BLaER1 (cell line): ENCODE measurements at regions not wholly inside any gene's neighbourhood (a gene's known extent, or its start where the extent isn't known, plus 50 kb on each side); places are given as distances from the start of the nearest gene placed in this dataset.

Experiments
- H3K27ac ChIP-seq: shearing (Covaris generic); formaldehyde crosslinking; 2 replicates; pipeline ENCODE4 v1.8.1; 2022
- H3K27me3 ChIP-seq: shearing (Covaris generic); formaldehyde crosslinking; 2 replicates; pipeline ENCODE4 v1.8.1; 2022
- H3K36me3 ChIP-seq: shearing (Covaris generic); formaldehyde crosslinking; 2 replicates; pipeline ENCODE4 v1.8.1; 2022
- H3K4me1 ChIP-seq: shearing (Covaris generic); formaldehyde crosslinking; 2 replicates; pipeline ENCODE4 v1.8.1; 2022
- H3K4me2 ChIP-seq: shearing (Covaris generic); formaldehyde crosslinking; 2 replicates; pipeline ENCODE4 v1.8.1; 2022
- H3K4me3 ChIP-seq: shearing (Covaris generic); formaldehyde crosslinking; 2 replicates; pipeline ENCODE4 v1.8.1; 2022
- H3K9ac ChIP-seq: shearing (Covaris generic); formaldehyde crosslinking; 2 replicates; pipeline ENCODE4 v1.8.1; 2022
- H3K9me3 ChIP-seq: shearing (Covaris generic); formaldehyde crosslinking; 2 replicates; pipeline ENCODE4 v1.8.1; 2022
- H4K20me1 ChIP-seq: shearing (Covaris generic); formaldehyde crosslinking; 2 replicates; pipeline ENCODE4 v1.8.1; 2022
- Cebpa-rat ChIP-seq: shearing (Covaris generic); IDR thresholded peaks from 2 replicates; pipeline ENCODE4 v1.8.1; 2022

- peaks cover 14% of the 10 kb centered on the region; the same call in 1 of the 2 replicates for H3K9me3 ChIP-seq
- no peak overlapping the region for H3K4me2 ChIP-seq
- no peak overlapping the region for H3K9ac ChIP-seq
- no peak overlapping the region for H3K4me3 ChIP-seq
- H3K4me1 ChIP-seq = peaks cover 4% of the 10 kb centered on the region; the same call in 1 of the 2 replicates
- H3K36me3 ChIP-seq = no peaks in the 10 kb centered on the region
- H3K27me3 ChIP-seq = no peaks in the 10 kb centered on the region
- H4K20me1 ChIP-seq = no peaks in the 10 kb centered on the region
- TF ChIP-seq Cebpa-rat = no peak
- no peak overlapping the region for H3K27ac ChIP-seq
Observed at GRCh38 chr13:22055259-22055658, 384.4 kb downstream of the FGF9 start.

- H3K4me3 ChIP-seq = no peak overlapping the region
- H3K9ac ChIP-seq = no peak overlapping the region
- H3K9me3 ChIP-seq = no peaks in the 10 kb centered on the region; the same call in 1 of the 2 replicates
- H3K36me3 ChIP-seq = no peaks in the 10 kb centered on the region
- no peak overlapping the region for H3K27ac ChIP-seq
- H4K20me1 ChIP-seq = no peaks in the 10 kb centered on the region
- no peaks in the 10 kb centered on the region for H3K27me3 ChIP-seq
- no peak overlapping the region for H3K4me2 ChIP-seq
- no peak for TF ChIP-seq Cebpa-rat
- peaks cover 44% of the 10 kb centered on the region for H3K4me1 ChIP-seq
Observed at GRCh38 chr13:22060187-22060586, 389.3 kb downstream of the FGF9 start.

DNA sequence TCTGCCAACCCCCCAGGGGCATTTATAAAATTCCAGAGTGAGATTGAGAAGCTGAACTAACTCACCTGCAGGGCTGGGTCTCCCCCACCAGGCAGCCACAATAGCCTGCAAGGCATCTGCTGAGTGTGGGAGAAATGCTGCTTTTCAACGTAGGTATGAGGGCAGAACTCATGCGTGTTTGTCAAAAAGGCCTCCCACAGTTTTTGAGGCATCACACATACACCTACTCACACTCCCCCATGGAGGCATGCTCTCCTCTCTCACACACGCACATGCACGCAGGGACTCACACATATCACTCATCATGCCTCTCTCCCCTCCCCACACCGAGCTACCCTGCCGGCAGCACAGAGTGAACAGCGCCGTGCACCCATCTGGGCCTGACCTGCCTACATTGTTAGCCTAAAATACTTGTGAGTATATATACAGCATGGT lies 390.5 kb downstream of the FGF9 start:
- Histone ChIP-seq H3K9ac (no peak overlapping the region), H3K27ac (peak overlapping the region; percentile 69), H4K20me1 (no peaks in the 10 kb centered on the region), H3K9me3 (no peaks in the 10 kb centered on the region; the same call in 1 of the 2 replicates), H3K27me3 (no peaks in the 10 kb centered on the region), H3K4me3 (no peak overlapping the region), H3K4me2 (peak overlapping the region; percentile 70), H3K36me3 (no peaks in the 10 kb centered on the region), H3K4me1 (peaks cover 46% of the 10 kb centered on the region)
- no peak for TF ChIP-seq Cebpa-rat

GRCh38 chr13:22061806-22062391 lies 391.0 kb downstream of the FGF9 start:
- no peak for TF ChIP-seq Cebpa-rat
- Histone ChIP-seq H3K4me1 (peaks cover 46% of the 10 kb centered on the region), H3K4me2 (peak overlapping the region; percentile 70), H4K20me1 (no peaks in the 10 kb centered on the region), H3K4me3 (no peak overlapping the region), H3K27ac (peak overlapping the region; percentile 69), H3K9ac (0 out of 2 replicates have a peak overlapping the region, but pooled peaks have one; percentile 8), H3K9me3 (peaks cover under 1% of the 10 kb centered on the region; the same call in 1 of the 2 replicates), H3K27me3 (no peaks in the 10 kb centered on the region), H3K36me3 (no peaks in the 10 kb centered on the region)

- Histone ChIP-seq H3K4me3 (no peak overlapping the region), H3K27ac (peak overlapping the region; percentile 69), H3K36me3 (no peaks in the 10 kb centered on the region), H3K27me3 (no peaks in the 10 kb centered on the region), H3K4me1 (peaks cover 46% of the 10 kb centered on the region), H3K4me2 (peak overlapping the region; percentile 70), H4K20me1 (no peaks in the 10 kb centered on the region), H3K9ac (0 out of 2 replicates have a peak overlapping the region, but pooled peaks have one; percentile 8), H3K9me3 (peaks cover 4% of the 10 kb centered on the region; the same call in 1 of the 2 replicates)
- no peak for TF ChIP-seq Cebpa-rat
Observed at GRCh38 chr13:22062478-22063205, 391.8 kb downstream of the FGF9 start.

DNA sequence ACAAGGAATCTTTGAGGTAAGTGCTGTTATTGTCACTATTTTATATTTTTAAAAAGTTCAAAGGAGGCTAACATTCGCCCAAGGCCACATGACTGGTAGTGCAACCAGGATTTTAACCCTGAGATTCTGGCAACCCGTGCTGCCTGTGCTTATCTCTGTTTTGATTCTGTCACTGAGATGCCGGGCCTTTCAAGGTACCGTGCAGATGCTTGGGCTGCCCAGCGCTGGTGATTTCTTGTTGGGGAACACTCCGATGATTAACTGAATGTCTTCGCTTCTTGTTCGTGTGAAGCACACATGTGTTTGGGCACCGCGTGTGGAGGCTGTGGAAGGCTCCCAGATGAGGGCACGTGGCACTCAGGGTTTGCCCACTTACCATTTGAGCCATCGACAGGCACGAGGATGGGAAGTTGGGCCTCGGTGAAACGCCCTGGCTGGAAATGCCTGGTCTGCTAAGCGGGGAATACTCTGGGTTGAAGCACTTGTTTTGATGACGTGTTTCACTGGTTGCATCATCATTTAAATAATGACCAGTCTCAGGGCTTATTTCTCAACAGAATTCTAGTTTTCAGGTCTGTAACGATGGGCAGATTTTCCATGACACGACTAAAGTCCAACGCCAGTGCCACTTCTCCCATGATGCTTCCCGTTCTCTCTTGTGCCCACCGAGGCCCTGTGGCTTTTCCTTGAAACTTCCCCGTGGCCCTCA lies 392.7 kb downstream of the FGF9 start:
- Histone ChIP-seq H3K4me2 (no peak overlapping the region), H3K4me3 (no peak overlapping the region), H3K9me3 (peaks cover 4% of the 10 kb centered on the region; the same call in 1 of the 2 replicates), H3K36me3 (no peaks in the 10 kb centered on the region), H3K27ac (no peak overlapping the region), H3K9ac (no peak overlapping the region), H3K27me3 (no peaks in the 10 kb centered on the region), H3K4me1 (peaks cover 46% of the 10 kb centered on the region), H4K20me1 (no peaks in the 10 kb centered on the region)
- no peak for TF ChIP-seq Cebpa-rat

- no peaks in the 10 kb centered on the region for H3K27me3 ChIP-seq
- H4K20me1 ChIP-seq = no peaks in the 10 kb centered on the region
- H3K9ac ChIP-seq = no peak overlapping the region
- H3K4me1 ChIP-seq = peaks cover 44% of the 10 kb centered on the region
- peaks cover 4% of the 10 kb centered on the region; the same call in 1 of the 2 replicates for H3K9me3 ChIP-seq
- no peak for TF ChIP-seq Cebpa-rat
- H3K27ac ChIP-seq = no peak overlapping the region
- H3K4me3 ChIP-seq = no peak overlapping the region
- H3K4me2 ChIP-seq = no peak overlapping the region
- no peaks in the 10 kb centered on the region for H3K36me3 ChIP-seq
Observed at GRCh38 chr13:22064854-22065620, 394.2 kb downstream of the FGF9 start.

DNA sequence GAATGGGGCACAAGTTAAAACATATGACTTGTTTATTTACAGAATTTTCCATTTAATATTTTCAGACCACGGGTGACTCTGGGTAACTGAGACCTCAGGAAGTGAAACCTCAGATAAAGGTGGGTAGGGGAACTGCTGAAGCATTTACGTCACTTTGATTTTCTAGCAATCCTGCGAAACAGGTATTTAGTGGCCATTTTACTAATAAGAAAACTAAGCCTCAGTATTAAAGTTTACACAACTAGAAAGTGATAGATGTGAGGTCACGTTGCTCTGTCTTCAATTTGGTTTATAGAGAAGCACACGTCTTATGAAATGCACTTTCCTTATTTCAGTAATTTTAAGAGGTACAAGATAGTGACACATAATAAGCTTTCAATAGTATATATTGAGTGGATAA lies 402.8 kb downstream of the FGF9 start:
- Histone ChIP-seq H4K20me1 (no peaks in the 10 kb centered on the region), H3K27ac (no peak overlapping the region), H3K9me3 (no peaks in the 10 kb centered on the region), H3K4me2 (no peak overlapping the region), H3K4me1 (peaks cover 17% of the 10 kb centered on the region), H3K36me3 (no peaks in the 10 kb centered on the region), H3K4me3 (no peak overlapping the region), H3K9ac (no peak overlapping the region), H3K27me3 (no peaks in the 10 kb centered on the region)
- no peak for TF ChIP-seq Cebpa-rat

DNA sequence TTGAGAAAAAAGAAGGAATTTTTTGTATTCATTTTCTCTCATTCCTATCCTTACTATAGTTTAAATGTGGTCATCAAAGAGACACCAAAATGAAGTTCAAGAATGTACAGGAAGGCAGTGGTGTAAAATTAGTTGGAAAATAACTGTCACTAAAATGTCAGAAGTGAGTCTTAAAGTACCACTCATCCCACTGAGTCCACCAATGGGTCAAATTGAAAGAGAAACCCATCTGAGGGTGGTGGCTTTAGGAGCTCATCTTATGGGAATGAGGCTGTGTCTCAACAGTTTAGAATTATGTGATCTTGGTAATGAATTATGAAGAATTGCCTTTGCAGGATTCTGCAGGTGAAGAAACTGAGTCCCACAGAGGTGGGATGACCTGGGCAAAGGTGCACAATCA lies 403.5 kb downstream of the FGF9 start:
- H4K20me1 ChIP-seq = no peaks in the 10 kb centered on the region
- H3K27ac ChIP-seq = no peak overlapping the region
- H3K4me2 ChIP-seq = no peak overlapping the region
- no peak overlapping the region for H3K4me3 ChIP-seq
- peaks cover 17% of the 10 kb centered on the region for H3K4me1 ChIP-seq
- no peaks in the 10 kb centered on the region for H3K36me3 ChIP-seq
- H3K27me3 ChIP-seq = no peaks in the 10 kb centered on the region
- TF ChIP-seq Cebpa-rat = no peak
- no peak overlapping the region for H3K9ac ChIP-seq
- H3K9me3 ChIP-seq = no peaks in the 10 kb centered on the region
